Vagina (tissue), 2 donors: ENCODE measurements at regions not wholly inside any gene's neighbourhood (a gene's known extent, or its start where the extent isn't known, plus 50 kb on each side); places are given as distances from the start of the nearest gene placed in this dataset.

ENCODE experiments used
- CTCF ChIP-seq, 3 experiments: fragments of 450-650 bp in 2 of 3; fragments of 200-600 bp in 1 of 3; sonication (generic) in 1 of 3; IDR thresholded peaks; one replicate each; pipeline ENCODE4 v1.5.1; 2017 to 2019; ENCODE audit warnings: antibody characterized with exemption in 3 of 3, mild to moderate bottlenecking in 2 of 3, moderate library complexity in 2 of 3
- POLR2A ChIP-seq, 2 donors: fragments of 450-650 bp; IDR thresholded peaks; one replicate each; pipeline ENCODE4 v1.6.1; 2017; ENCODE audit warnings: antibody characterized with exemption in 2 of 2, mild to moderate bottlenecking in 2 of 2, moderate library complexity in 2 of 2

GRCh38 chrX:40504801-40505605 is 75.8 kb upstream of the ATP6AP2 start:
- no peak for TF ChIP-seq POLR2A (IDR thresholded peaks at IDR 0.05)
- TF ChIP-seq CTCF (IDR thresholded peaks at IDR 0.05) = no peak
